Cardiac fibroblast (primary cell): ENCODE measurements at regions not wholly inside any gene's neighbourhood (a gene's known extent, or its start where the extent isn't known, plus 50 kb on each side); places are given as distances from the start of the nearest gene placed in this dataset.

Experiments used
- DNase-seq, 2 donors: peaks; one replicate each; pipeline versions ENCODE4 v3.0.0 to v3.0.0-alpha.2; 2010; ENCODE audit warnings: low read depth in 2 of 2
- H3K4me3 ChIP-seq, 2 donors: replicated peaks in 1 of 2; 1 replicate in 1 of 2; 2 replicates in 1 of 2; pipeline ENCODE4 v1.5.1; 2011; ENCODE audit warnings: low read depth in 2 of 2, low read length in 2 of 2, mild to moderate bottlenecking in 2 of 2, moderate library complexity in 1 of 2
- TF ChIP-seq, protein P1 (sequence below): IDR thresholded peaks from one replicate; pipeline ENCODE4 v1.5.1; 2011; ENCODE audit warnings: low read depth, mild to moderate bottlenecking, low read length, inconsistent platforms

GRCh38 chr4:22162454-22162853 is 213.9 kb upstream of the KCNIP4 start:
- no peak overlapping the region for H3K4me3 ChIP-seq
- TF ChIP-seq, protein P1, sequence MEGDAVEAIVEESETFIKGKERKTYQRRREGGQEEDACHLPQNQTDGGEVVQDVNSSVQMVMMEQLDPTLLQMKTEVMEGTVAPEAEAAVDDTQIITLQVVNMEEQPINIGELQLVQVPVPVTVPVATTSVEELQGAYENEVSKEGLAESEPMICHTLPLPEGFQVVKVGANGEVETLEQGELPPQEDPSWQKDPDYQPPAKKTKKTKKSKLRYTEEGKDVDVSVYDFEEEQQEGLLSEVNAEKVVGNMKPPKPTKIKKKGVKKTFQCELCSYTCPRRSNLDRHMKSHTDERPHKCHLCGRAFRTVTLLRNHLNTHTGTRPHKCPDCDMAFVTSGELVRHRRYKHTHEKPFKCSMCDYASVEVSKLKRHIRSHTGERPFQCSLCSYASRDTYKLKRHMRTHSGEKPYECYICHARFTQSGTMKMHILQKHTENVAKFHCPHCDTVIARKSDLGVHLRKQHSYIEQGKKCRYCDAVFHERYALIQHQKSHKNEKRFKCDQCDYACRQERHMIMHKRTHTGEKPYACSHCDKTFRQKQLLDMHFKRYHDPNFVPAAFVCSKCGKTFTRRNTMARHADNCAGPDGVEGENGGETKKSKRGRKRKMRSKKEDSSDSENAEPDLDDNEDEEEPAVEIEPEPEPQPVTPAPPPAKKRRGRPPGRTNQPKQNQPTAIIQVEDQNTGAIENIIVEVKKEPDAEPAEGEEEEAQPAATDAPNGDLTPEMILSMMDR = no peak
- no peak for DNase-seq

GRCh38 chr4:22130741-22131140 is 182.2 kb upstream of the KCNIP4 start:
- DNase-seq = no peak

DNA sequence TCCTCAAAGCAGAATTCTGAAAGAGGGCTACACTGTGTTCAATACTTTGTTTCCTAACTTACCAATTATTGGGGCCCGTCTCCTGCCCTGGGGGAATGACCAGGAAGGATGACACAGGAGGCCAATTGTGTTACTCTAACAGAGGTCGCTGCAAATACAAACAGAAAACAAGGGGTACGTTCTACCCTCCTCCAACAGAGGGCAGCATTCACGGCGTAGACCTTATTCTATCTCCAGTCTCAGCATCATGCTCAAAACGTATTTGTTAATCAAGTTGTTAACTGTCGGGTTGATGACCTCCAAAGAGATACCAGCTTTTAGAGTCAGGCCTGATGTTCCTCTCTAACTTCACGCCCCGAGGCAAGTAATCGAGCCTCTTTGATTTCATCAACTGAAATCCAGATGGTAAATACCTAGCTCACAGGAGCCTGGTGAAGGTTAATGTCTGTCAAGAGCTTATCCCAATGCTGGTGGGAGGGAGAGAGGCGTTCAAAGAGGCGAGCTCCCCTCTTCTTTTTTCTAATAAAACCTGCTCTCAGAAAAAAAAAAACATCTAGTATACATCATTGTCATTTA is 181.0 kb upstream of the KCNIP4 start:
- TF ChIP-seq, protein P1 = peak; percentile 68
- no peak overlapping the region for H3K4me3 ChIP-seq
- DNase-seq = peak; percentile 56 to 58

More at GRCh38 chr4:22130741-22131140, 182.2 kb upstream of the KCNIP4 start:
- H3K4me3 ChIP-seq = no peak overlapping the region
- TF ChIP-seq, protein P1 = no peak

DNA sequence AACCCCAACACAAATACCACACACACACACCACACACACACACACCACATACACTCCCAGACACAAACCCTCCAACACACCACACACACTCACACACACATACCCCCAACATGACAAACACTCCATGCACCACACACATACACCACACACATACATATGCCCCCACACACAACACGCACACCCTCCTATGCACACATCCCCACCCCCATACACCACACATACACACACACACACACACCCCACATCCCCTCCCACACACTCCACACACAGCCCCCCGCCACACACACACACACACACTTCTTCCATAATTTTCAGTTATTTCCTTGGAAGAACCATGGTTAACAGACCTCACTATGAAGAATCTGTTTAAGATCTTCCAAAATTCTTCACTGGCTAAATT is 173.5 kb upstream of the KCNIP4 start:
- no peak for DNase-seq

DNA sequence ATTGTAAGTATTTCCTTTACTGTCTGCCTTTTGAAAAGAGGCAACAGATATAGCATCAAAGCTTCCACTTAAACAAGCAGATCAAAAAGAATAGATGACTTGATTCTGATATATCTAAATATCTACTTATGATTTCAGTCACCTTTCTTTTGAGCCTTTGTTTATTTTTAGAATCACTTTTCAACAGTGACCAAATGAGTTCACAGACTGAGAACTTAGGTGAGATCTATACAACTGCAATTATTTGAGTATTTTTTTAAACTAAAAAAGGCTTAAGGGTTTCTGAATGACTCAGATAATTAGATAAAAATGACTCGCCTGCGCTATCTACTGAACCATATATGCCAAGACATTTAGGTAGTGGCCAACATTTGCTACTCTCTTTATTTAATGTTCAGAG is 166.7 kb upstream of the KCNIP4 start:
- no peak overlapping the region for H3K4me3 ChIP-seq
- TF ChIP-seq, protein P1 = no peak
- DNase-seq = no peak

More for the DNA sequence above, 173.5 kb upstream of the KCNIP4 start:
- TF ChIP-seq, protein P1 = no peak
- H3K4me3 ChIP-seq = no peak overlapping the region

DNA sequence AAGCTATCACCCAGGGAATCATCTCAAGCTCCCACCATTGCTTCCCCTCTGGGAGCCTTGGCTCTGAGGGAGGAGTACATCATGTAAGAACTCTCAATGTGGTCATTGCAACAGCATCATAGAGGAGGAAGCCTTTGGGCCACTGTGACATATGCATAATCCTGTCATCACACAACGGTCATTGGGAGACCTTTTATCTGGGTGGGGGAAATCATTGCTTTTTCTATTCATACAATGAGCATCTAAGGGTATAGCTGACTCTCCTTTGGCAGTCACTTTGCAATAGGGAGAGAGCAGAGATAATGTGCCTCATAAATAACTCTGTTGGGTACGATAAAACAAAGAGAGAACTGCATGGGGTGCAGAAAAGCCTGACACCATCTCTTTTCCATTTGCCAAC is 155.2 kb upstream of the KCNIP4 start:
- TF ChIP-seq, protein P1 = no peak
- DNase-seq = no peak
- H3K4me3 ChIP-seq = no peak overlapping the region

- peak; percentile 22 to 43 for DNase-seq
- TF ChIP-seq, protein P1 = no peak
- H3K4me3 ChIP-seq = no peak overlapping the region
These were observed 151.3 kb upstream of the KCNIP4 start for GRCh38 chr4:22099896-22100295.
